ENCODE measurements at regions not wholly inside any gene's neighbourhood (a gene's known extent, or its start where the extent isn't known, plus 50 kb on each side); places are given as distances from the start of the nearest gene placed in this dataset.

DNA sequence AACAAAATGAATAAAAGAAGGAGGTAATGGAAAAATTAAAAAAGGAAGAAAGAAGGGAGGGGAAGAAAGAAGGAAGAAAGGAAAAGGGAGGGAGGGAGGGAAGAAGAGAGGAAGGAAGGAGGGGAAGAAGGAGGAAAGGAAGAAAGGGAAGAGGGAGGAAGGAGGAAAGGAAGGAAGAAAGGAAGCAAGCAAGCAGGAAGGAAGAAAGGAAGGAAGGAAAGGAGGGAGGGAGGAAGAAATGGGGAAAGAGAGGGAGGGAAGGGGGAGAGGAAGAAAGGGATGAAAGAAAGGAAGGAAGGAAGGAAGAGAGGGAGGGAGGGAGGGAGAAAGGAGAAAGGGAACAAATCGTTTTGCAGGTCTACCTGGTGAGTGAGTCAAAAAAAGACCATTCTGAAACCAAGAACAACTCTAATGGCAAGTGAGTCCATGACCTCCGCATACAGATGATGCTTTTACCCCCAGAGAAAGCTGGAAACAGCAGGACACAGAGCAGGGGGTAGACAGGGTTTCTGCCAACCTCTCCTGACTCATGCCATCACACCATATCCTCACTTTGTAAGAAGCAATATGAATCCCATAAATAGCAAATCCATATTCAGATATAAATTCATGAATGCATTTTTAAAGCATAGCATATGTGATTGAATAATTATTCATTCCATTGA, 1112.9 kb upstream of the AUTS2 start:
- DNase-seq (ENCODE audit: low spot score), result no peak
- Mint-ChIP-seq H3K4me3 (ENCODE audit: unreplicated experiment) (no peak overlapping the region), H3K36me3 (ENCODE audit: low read depth, unreplicated experiment) (peaks cover 6% of the 10 kb centered on the region), H3K27me3 (ENCODE audit: unreplicated experiment) (no peaks in the 10 kb centered on the region), H3K27ac (ENCODE audit: unreplicated experiment) (no peak overlapping the region), H3K4me1 (ENCODE audit: unreplicated experiment) (no peaks in the 10 kb centered on the region), H3K9me3 (ENCODE audit: unreplicated experiment) (peaks cover 27% of the 10 kb centered on the region)
- TF ChIP-seq, protein P1, sequence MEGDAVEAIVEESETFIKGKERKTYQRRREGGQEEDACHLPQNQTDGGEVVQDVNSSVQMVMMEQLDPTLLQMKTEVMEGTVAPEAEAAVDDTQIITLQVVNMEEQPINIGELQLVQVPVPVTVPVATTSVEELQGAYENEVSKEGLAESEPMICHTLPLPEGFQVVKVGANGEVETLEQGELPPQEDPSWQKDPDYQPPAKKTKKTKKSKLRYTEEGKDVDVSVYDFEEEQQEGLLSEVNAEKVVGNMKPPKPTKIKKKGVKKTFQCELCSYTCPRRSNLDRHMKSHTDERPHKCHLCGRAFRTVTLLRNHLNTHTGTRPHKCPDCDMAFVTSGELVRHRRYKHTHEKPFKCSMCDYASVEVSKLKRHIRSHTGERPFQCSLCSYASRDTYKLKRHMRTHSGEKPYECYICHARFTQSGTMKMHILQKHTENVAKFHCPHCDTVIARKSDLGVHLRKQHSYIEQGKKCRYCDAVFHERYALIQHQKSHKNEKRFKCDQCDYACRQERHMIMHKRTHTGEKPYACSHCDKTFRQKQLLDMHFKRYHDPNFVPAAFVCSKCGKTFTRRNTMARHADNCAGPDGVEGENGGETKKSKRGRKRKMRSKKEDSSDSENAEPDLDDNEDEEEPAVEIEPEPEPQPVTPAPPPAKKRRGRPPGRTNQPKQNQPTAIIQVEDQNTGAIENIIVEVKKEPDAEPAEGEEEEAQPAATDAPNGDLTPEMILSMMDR (IDR thresholded peaks at IDR 0.05; ENCODE audit: unreplicated experiment), result no peak

DNA sequence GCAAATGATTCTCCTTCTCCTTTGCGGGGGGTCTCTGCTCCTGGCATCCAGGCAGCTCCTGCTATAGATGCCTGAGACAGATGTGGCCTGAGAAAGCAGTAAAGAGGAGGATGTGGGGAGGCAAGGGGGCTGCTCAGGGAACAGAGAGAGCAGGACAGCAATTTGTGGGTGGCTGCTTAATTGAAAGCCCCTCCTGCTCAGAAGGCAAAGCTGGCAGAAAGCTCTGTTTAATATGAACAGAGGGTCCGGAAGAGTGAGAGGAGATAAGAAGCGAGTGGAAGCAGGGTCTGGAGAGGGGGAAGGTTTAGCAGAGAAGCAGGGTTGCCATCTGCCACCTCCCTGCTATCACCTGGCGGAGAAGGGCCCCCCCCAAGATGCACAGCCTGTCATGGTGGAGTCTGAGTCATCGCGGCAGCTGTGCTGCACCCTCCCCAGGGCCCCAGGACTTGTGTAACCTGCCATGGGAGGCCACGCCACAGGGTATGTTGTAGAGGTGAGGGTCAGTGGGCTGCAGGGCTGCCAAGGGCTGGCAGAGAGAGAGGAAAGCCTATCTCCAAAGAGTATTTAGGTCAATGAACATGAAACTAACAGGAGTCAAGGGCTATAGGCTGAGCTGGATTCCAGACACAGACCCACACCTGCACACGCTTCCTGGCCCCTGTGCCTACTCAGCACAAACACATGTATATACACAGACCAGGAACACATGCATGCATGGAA, 1109.8 kb upstream of the AUTS2 start:
- Mint-ChIP-seq H3K27ac (ENCODE audit: unreplicated experiment) (no peak overlapping the region), H3K36me3 (ENCODE audit: low read depth, unreplicated experiment) (peaks cover under 1% of the 10 kb centered on the region), H3K9me3 (ENCODE audit: unreplicated experiment) (peaks cover 16% of the 10 kb centered on the region), H3K4me3 (ENCODE audit: unreplicated experiment) (no peak overlapping the region), H3K4me1 (ENCODE audit: unreplicated experiment) (no peaks in the 10 kb centered on the region), H3K27me3 (ENCODE audit: unreplicated experiment) (peaks cover 2% of the 10 kb centered on the region)
- TF ChIP-seq, protein P1 (IDR thresholded peaks at IDR 0.05; ENCODE audit: unreplicated experiment), result no peak
- no peak for DNase-seq (ENCODE audit: low spot score)

DNA sequence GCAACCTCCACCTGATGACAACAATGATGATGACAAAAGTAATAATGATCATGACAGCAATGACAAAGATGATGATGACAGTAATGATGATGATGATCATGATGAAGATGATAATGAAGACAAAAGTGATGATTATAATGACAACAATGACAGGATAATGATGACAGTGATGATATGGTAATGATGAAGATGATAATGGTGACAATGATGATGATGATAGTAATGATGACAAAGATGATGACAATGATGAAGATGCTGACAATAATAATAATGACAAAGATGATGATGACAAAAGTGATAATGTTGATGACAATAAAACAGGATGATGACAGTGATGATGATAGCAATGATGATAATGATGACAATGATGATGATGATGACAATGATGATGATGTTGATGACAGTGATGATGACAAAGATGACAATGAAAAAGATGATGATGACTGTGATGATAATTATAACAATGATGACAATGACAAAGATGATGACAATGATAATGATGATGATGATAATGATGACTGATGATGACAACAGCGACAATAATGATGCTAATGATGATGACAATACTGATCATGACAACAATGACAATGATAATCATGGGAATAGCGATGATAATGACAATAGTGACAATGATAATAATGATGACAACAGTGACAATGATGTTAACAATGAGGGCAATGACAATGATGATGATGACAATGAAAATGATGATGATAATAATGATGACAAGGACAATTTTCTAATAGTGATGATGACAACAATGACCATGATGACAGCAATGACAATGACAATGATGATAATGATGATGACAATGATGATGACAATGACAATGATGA, 1106.5 kb upstream of the AUTS2 start:
- Mint-ChIP-seq H3K27me3 (ENCODE audit: unreplicated experiment) (peaks cover 3% of the 10 kb centered on the region), H3K9me3 (ENCODE audit: unreplicated experiment) (peaks cover 19% of the 10 kb centered on the region), H3K27ac (ENCODE audit: unreplicated experiment) (no peak overlapping the region), H3K4me1 (ENCODE audit: unreplicated experiment) (no peaks in the 10 kb centered on the region), H3K36me3 (ENCODE audit: low read depth, unreplicated experiment) (peaks cover 3% of the 10 kb centered on the region), H3K4me3 (ENCODE audit: unreplicated experiment) (no peak overlapping the region)
- TF ChIP-seq, protein P1 (IDR thresholded peaks at IDR 0.05; ENCODE audit: unreplicated experiment), result no peak
- no peak for DNase-seq (ENCODE audit: low spot score)

DNA sequence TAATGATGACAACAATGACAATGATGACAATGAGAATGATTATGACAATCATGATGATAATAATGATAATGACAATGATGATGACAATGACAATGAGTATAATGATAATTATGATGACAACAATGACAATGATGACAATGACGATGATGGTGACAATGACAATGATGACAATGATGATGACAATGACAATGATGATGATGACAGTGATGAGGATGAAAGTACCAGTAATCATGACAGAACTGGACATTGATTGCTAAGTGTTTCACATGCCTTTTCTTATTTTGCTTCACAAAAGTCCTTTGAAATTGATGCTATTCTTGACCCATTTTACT, 1106.0 kb upstream of the AUTS2 start:
- peaks cover 3% of the 10 kb centered on the region for H3K36me3 Mint-ChIP-seq (ENCODE audit: low read depth, unreplicated experiment)
- DNase-seq (ENCODE audit: low spot score), result no peak
- TF ChIP-seq, protein P1 (IDR thresholded peaks at IDR 0.05; ENCODE audit: unreplicated experiment), result no peak
- H3K4me1 Mint-ChIP-seq (ENCODE audit: unreplicated experiment), result no peaks in the 10 kb centered on the region
- H3K4me3 Mint-ChIP-seq (ENCODE audit: unreplicated experiment), result no peak overlapping the region
- peaks cover 3% of the 10 kb centered on the region for H3K27me3 Mint-ChIP-seq (ENCODE audit: unreplicated experiment)
- H3K27ac Mint-ChIP-seq (ENCODE audit: unreplicated experiment), result no peak overlapping the region
- H3K9me3 Mint-ChIP-seq (ENCODE audit: unreplicated experiment), result peaks cover 21% of the 10 kb centered on the region
